ENCODE measurements at regions not wholly inside any gene's neighbourhood (a gene's known extent, or its start where the extent isn't known, plus 50 kb on each side); places are given as distances from the start of the nearest gene placed in this dataset.
A peak's percentile ranks its signal among the peaks of the same experiment; 100 is the strongest.

DNA sequence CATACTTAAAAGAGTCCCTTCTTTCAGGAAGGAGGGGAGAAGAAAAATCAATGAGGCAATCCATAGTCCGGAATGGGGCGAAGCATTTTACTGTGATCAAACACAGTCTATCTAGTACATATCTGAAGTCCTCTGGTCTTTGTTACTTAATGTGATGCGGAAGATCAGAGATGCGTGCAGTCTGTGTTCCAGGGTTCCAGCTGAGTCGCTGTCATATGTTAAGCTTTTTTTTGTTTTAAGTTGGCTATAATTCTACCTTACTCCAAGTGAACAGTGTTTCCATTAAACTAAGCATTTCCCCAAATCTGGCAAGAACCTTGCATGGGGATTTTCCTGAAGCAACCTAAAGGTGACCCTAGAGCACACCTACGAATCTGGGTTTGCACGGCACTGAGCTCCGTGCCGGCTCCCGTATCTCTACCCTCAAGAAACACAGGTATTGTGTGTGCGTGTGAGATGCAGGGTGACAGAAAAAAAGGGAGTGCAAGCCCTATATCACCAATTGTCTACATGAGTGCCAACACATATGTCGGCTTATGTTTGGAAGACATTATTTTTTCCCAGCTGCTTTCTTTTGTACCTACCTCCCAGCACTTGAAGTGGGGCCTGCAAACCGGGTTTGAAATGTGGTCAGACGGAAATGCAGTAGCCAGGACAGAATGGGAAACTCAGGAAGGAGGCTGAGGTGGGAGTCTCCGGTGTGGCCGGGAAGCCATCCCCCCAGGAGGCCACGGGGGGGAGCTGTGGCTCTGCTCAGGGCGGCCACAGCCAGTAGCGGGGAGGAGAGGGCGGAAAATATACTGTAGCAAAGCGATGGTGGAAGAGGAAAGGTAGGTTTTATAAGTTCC lies 435.8 kb upstream of the MGMT start:
- Histone ChIP-seq H3K27me3 (peaks cover 0 to 9% of the 10 kb centered on the region in 2 donors), H3K4me1 (no peaks in the 10 kb centered on the region), H3K27ac (no peak overlapping the region), H3K36me3 (no peaks in the 10 kb centered on the region), H3K9me3 (no peaks in the 10 kb centered on the region), H3K4me3 (no peak overlapping the region)
- TF ChIP-seq POLR2A (IDR thresholded peaks at IDR 0.05) = no peak
- TF ChIP-seq, protein P1, sequence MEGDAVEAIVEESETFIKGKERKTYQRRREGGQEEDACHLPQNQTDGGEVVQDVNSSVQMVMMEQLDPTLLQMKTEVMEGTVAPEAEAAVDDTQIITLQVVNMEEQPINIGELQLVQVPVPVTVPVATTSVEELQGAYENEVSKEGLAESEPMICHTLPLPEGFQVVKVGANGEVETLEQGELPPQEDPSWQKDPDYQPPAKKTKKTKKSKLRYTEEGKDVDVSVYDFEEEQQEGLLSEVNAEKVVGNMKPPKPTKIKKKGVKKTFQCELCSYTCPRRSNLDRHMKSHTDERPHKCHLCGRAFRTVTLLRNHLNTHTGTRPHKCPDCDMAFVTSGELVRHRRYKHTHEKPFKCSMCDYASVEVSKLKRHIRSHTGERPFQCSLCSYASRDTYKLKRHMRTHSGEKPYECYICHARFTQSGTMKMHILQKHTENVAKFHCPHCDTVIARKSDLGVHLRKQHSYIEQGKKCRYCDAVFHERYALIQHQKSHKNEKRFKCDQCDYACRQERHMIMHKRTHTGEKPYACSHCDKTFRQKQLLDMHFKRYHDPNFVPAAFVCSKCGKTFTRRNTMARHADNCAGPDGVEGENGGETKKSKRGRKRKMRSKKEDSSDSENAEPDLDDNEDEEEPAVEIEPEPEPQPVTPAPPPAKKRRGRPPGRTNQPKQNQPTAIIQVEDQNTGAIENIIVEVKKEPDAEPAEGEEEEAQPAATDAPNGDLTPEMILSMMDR (IDR thresholded peaks at IDR 0.05) = peak; percentile 90 to 94 (median 92)
- intact Hi-C loops (cut with DNase I; ENCODE audit: low total_unique reads) = loop anchor here (5.0 kb wide), 1 partner anchor 941 kb away; no protein-coding TSS in a partner anchor
- DNase-seq = peak; percentile 40 to 65

DNA sequence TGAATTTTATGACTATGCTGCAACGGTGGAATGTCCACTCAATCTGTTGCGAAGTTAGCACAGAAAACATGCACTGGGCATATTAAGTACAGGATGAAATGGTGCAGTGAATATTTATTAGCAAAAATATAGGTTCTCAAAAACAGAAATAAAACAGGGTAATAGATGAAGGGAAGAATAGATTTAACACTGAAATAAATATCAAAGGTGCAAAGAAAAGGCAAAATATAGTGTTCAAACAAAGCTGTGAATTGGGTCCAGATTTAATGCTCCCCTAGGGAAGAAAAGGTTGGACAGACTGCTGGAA lies 435.2 kb upstream of the MGMT start:
- no peaks in the 10 kb centered on the region for H3K9me3 ChIP-seq

DNA sequence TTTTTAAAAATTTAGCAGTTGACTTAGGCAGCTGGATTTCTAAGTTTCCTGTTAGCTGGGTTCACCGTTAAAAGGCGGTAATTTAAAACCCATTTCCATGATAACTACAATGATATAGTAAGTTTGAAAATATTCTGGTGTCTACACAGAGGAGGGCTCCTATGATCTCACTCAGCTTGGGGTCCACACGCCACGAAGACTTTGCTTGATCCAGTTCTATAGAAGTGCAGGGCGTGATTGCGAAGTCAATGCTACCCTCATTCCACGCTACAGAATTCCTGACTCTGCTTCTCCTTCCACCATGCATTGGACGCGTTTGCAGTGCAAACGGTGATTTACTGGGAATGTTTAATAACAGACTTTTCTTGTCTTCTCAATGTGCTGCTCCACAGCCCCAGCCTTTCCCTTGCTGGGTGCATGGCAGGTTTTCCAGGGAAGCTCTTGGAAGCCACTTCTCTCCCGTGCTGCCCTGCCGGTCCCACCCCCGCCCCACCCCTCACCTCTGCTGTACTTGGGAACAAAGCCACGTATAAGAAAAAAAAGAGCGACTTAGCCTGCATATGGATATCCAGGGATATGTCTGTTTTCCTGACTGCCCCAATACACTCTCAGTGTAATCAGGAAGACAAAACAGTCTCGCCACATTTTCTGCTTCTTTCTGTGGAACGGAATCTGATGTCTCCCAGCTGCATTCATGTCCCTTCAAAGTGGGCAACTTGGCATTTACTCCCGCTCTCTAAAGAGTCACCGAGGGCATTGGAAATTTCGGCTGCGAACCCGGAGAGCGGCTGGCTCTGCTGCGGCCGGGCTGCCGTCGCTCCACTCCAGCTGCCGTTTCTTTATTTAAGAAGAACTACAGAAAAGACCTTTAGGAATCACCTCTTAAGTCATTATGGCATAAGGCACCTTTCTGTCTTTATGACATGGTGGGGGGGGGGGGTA lies 434.4 kb upstream of the MGMT start:
- Histone ChIP-seq H3K4me3 (no peak overlapping the region), H3K9me3 (no peaks in the 10 kb centered on the region), H3K27me3 (peaks cover 0 to 9% of the 10 kb centered on the region in 2 donors), H3K27ac (no peak overlapping the region), H3K4me1 (no peaks in the 10 kb centered on the region), H3K36me3 (no peaks in the 10 kb centered on the region)
- intact Hi-C loops (cut with DNase I; ENCODE audit: low total_unique reads) = loop anchor here (5.0 kb wide), 1 partner anchor 940 kb away; no protein-coding TSS in a partner anchor
- DNase-seq = no peak
- TF ChIP-seq, protein P1 (IDR thresholded peaks at IDR 0.05) = no peak
- TF ChIP-seq POLR2A (IDR thresholded peaks at IDR 0.05) = no peak

More for the DNA sequence above, 435.2 kb upstream of the MGMT start:
- Histone ChIP-seq H3K27ac (no peak overlapping the region), H3K4me3 (no peak overlapping the region), H3K27me3 (peaks cover 0 to 9% of the 10 kb centered on the region in 2 donors), H3K36me3 (no peaks in the 10 kb centered on the region), H3K4me1 (no peaks in the 10 kb centered on the region)
- DNase-seq = no peak
- intact Hi-C loops (cut with DNase I; ENCODE audit: low total_unique reads) = loop anchor here (5.0 kb wide), 1 partner anchor 941 kb away; no protein-coding TSS in a partner anchor
- no peak for TF ChIP-seq POLR2A (IDR thresholded peaks at IDR 0.05)
- TF ChIP-seq, protein P1 (IDR thresholded peaks at IDR 0.05) = no peak

DNA sequence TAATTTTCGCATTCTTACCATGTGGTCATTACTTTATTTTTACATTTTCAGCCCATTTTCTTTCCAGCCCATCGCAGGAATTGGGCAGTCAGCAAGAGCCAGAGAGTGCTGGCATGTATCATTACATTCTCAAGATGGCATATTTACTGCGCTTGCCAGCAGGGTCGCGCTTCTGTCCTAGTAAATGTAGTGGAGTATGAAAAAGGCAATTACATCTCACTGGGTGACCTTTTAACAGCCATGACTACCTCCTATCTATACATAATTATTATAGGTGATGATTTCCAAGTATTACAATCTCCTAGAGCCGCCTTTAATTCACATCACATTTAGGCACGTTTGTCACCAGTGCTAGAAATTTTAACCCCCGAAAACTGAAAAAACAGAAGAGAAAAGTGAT lies 433.7 kb upstream of the MGMT start:
- H3K36me3 ChIP-seq = no peaks in the 10 kb centered on the region
- no peak overlapping the region for H3K27ac ChIP-seq
- intact Hi-C loops (cut with DNase I; ENCODE audit: low total_unique reads) = loop anchor here (5.0 kb wide), 1 partner anchor 939 kb away; no protein-coding TSS in a partner anchor
- no peak for DNase-seq
- H3K4me3 ChIP-seq = no peak overlapping the region
- H3K4me1 ChIP-seq = no peaks in the 10 kb centered on the region
- no peaks in the 10 kb centered on the region for H3K9me3 ChIP-seq
- peaks cover 0 to 9% of the 10 kb centered on the region in 2 donors for H3K27me3 ChIP-seq
- TF ChIP-seq, protein P1 (IDR thresholded peaks at IDR 0.05) = no peak
- TF ChIP-seq POLR2A (IDR thresholded peaks at IDR 0.05) = no peak

Data from uterus (tissue), 3 donors.